ENCODE measurements at regions not wholly inside any gene's neighbourhood (a gene's known extent, or its start where the extent isn't known, plus 50 kb on each side); places are given as distances from the start of the nearest gene placed in this dataset.

DNA sequence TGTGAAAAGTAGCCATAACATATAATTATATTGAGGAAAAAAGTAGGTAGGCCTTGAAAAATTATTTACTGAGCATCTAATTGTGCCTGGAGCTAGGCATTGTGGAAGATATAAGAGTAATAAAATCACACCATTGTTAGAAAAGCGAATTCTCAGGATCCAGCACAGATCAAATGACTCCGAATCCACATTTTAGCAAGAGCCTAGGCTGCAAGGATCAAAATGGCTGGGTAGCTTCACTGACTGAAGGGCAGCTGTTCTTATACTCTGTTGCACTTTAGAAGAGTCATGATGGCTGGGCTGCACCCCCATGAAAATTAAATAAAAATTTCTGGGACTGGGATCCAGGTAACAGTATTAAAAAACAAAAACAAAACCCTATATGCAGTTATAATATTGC, 67.6 kb upstream of the HMCN1 start:
- no peak for TF ChIP-seq POLR2A (IDR thresholded peaks at IDR 0.05; ENCODE audit: low read depth, low read length)
- no peak for TF ChIP-seq POLR2AphosphoS5 (IDR thresholded peaks at IDR 0.05; ENCODE audit: low read depth, low read length)
- no peak for TF ChIP-seq TAF1 (IDR thresholded peaks at IDR 0.05; ENCODE audit: borderline replicate concordance, low read depth, low read length)
